Body of pancreas (tissue), 4 donors: ENCODE measurements at regions not wholly inside any gene's neighbourhood (a gene's known extent, or its start where the extent isn't known, plus 50 kb on each side); places are given as distances from the start of the nearest gene placed in this dataset.
A peak's percentile ranks its signal among the peaks of the same experiment; 100 is the strongest.

Experiments used
- ATAC-seq: fragments of 150-250 bp; one replicate; pipeline ENCODE4 v1.9.1; 2016
- DNase-seq, 4 donors: peaks; one replicate each; pipeline ENCODE4 v3.0.0-alpha.2; 2019
- H3K27ac ChIP-seq, 4 donors: fragments of 200-600 bp; sonication (generic); 1 replicate in 3 of 4; 2 replicates in 1 of 4; pipeline versions ENCODE4 v1.5.1 to v1.6.1; 2016 to 2019; ENCODE audit warnings: mild to moderate bottlenecking in 1 of 4, mixed read lengths in 1 of 4, moderate library complexity in 1 of 4
- H3K27me3 ChIP-seq, 2 donors: fragments of 200-600 bp; sonication (generic); one replicate each; pipeline ENCODE4 v1.6.0; 2016; ENCODE audit warnings: mild to moderate bottlenecking in 1 of 2
- H3K36me3 ChIP-seq, 2 donors: fragments of 200-600 bp; sonication (generic); replicated peaks in 1 of 2; 2 replicates each; pipeline ENCODE4 v1.5.1; 2016; ENCODE audit warnings: low read depth in 2 of 2; ENCODE audit not compliant: insufficient read depth in 1 of 2
- H3K4me1 ChIP-seq: fragments of 200-600 bp; sonication (generic); one replicate; pipeline ENCODE4 v1.6.0; 2016
- H3K4me3 ChIP-seq, 2 donors: fragments of 200-600 bp; sonication (generic); 1 replicate in 1 of 2; 2 replicates in 1 of 2; pipeline ENCODE4 v1.5.1; 2016 to 2019
- H3K9me3 ChIP-seq, 3 donors: fragments of 200-600 bp; sonication (generic); 1 replicate in 2 of 3; 2 replicates in 1 of 3; pipeline ENCODE4 v1.5.1; 2016
- CTCF ChIP-seq, 7 experiments: fragments of 450-650 bp in 4 of 7; fragments of 200-600 bp in 3 of 7; sonication (generic) in 3 of 7; IDR thresholded peaks; one replicate each; pipeline ENCODE4 v1.5.1; 2016 to 2019; ENCODE audit warnings: antibody characterized with exemption in 7 of 7
- POLR2A ChIP-seq, 3 donors: fragments of 450-650 bp; IDR thresholded peaks; one replicate each; pipeline ENCODE4 v1.6.1; 2016; ENCODE audit warnings: antibody characterized with exemption in 3 of 3, mild to moderate bottlenecking in 2 of 3
- WGBS, 2 donors: methylation state at CpG; one replicate each; pipeline ENCODE4 v1.1.5; 2017; 5-methylcytosine and 5-hydroxymethylcytosine counted together
- intact Hi-C: fragments of 100-400 bp; cut with DNase I; formaldehyde crosslinking; loops from one replicate; pipeline ENCODE4 v1.15.1; 2023

GRCh38 chr2:37468170-37468569 lies 123.7 kb downstream of the QPCT start:
- Histone ChIP-seq H3K27me3 (no peaks in the 10 kb centered on the region), H3K9me3 (no peaks in the 10 kb centered on the region), H3K4me3 (no peak overlapping the region), H3K36me3 (no peaks in the 10 kb centered on the region), H3K4me1 (no peaks in the 10 kb centered on the region), H3K27ac (no peak overlapping the region)
- DNase-seq, result no peak
- ATAC-seq, result no peak
- WGBS, 2 donors, result 86 to 96% methylated on average over 4 of the region's 4 CpGs
- intact Hi-C loops, result no loop called here
- TF ChIP-seq CTCF (IDR thresholded peaks at IDR 0.05) (no peak), POLR2A (IDR thresholded peaks at IDR 0.05) (no peak)

GRCh38 chr2:37469126-37469525 lies 124.7 kb downstream of the QPCT start:
- no peaks in the 10 kb centered on the region for H3K4me1 ChIP-seq
- no peak for TF ChIP-seq CTCF (IDR thresholded peaks at IDR 0.05)
- no peak for TF ChIP-seq POLR2A (IDR thresholded peaks at IDR 0.05)
- ATAC-seq (no peak), DNase-seq (no peak)
- H3K4me3 ChIP-seq, result no peak overlapping the region
- H3K9me3 ChIP-seq, result no peaks in the 10 kb centered on the region
- H3K36me3 ChIP-seq, result no peaks in the 10 kb centered on the region
- H3K27ac ChIP-seq, result no peak overlapping the region
- WGBS, 2 donors, result 44 to 45% methylated on average over 1 of the region's 1 CpG
- H3K27me3 ChIP-seq, result no peaks in the 10 kb centered on the region
- intact Hi-C loops, result no loop called here

GRCh38 chr2:37471104-37471503 lies 126.7 kb downstream of the QPCT start:
- no peaks in the 10 kb centered on the region for H3K36me3 ChIP-seq
- no peak for TF ChIP-seq POLR2A (IDR thresholded peaks at IDR 0.05)
- no peak for TF ChIP-seq CTCF (IDR thresholded peaks at IDR 0.05)
- H3K9me3 ChIP-seq, result no peaks in the 10 kb centered on the region
- H3K27me3 ChIP-seq, result no peaks in the 10 kb centered on the region
- H3K4me3 ChIP-seq, result no peak overlapping the region
- no peak overlapping the region for H3K27ac ChIP-seq
- intact Hi-C loops, result no loop called here
- DNase-seq, result no peak
- H3K4me1 ChIP-seq, result no peaks in the 10 kb centered on the region
- ATAC-seq, result no peak
- WGBS, 2 donors, result 47 to 64% methylated on average over 1 of the region's 1 CpG

GRCh38 chr2:37471994-37472393 lies 127.6 kb downstream of the QPCT start:
- intact Hi-C loops, result no loop called here
- Histone ChIP-seq H3K4me3 (no peak overlapping the region), H3K36me3 (no peaks in the 10 kb centered on the region), H3K4me1 (no peaks in the 10 kb centered on the region), H3K9me3 (no peaks in the 10 kb centered on the region), H3K27me3 (no peaks in the 10 kb centered on the region), H3K27ac (no peak overlapping the region)
- TF ChIP-seq POLR2A (IDR thresholded peaks at IDR 0.05), result no peak
- TF ChIP-seq CTCF (IDR thresholded peaks at IDR 0.05), result no peak
- ATAC-seq, result no peak
- WGBS, 2 donors, result 85 to 95% methylated on average over 1 of the region's 1 CpG
- no peak for DNase-seq

- Histone ChIP-seq H3K4me3 (no peak overlapping the region), H3K36me3 (no peaks in the 10 kb centered on the region), H3K4me1 (no peaks in the 10 kb centered on the region), H3K9me3 (no peaks in the 10 kb centered on the region), H3K27ac (no peak overlapping the region), H3K27me3 (no peaks in the 10 kb centered on the region)
- DNase-seq (peak in 1 of 4 donors; percentile 22), ATAC-seq (peak; percentile 18)
- intact Hi-C loops, result no loop called here
- 21 to 31% methylated on average over 2 of the region's 2 CpGs for WGBS, 2 donors
- no peak for TF ChIP-seq POLR2A (IDR thresholded peaks at IDR 0.05)
- TF ChIP-seq CTCF (IDR thresholded peaks at IDR 0.05), result no peak
Observed at GRCh38 chr2:37472959-37473358, 128.5 kb downstream of the QPCT start.
